ENCODE measurements at regions not wholly inside any gene's neighbourhood (a gene's known extent, or its start where the extent isn't known, plus 50 kb on each side); places are given as distances from the start of the nearest gene placed in this dataset.
A peak's percentile ranks its signal among the peaks of the same experiment; 100 is the strongest.
"Not testable (repeated sequence)": the region's sequence is repeated elsewhere in the genome, so short reads cannot be mapped to it uniquely, and the experiment has no call there.

DNA sequence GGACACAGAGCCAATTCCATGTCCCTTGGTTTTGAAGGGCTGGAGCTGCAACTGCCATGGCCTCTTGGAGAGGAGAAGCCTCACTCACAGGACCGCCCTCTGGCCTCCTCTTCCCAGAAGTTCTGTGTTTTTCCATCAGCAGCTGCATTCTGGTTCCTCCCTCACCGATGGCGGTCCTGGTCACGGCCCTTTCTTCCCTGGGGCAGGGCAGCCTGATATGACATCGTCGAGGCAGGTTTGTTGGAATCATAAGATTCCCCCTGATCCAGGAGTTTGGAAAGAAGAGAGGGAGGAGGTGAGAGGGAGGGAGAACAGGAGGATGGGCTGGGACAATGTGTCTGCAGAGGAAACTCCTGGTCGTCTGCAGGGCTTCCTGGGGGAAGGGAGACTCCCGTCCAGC lies 82.7 kb upstream of the PDZD8 start:
- DNase-seq = no peak

DNA sequence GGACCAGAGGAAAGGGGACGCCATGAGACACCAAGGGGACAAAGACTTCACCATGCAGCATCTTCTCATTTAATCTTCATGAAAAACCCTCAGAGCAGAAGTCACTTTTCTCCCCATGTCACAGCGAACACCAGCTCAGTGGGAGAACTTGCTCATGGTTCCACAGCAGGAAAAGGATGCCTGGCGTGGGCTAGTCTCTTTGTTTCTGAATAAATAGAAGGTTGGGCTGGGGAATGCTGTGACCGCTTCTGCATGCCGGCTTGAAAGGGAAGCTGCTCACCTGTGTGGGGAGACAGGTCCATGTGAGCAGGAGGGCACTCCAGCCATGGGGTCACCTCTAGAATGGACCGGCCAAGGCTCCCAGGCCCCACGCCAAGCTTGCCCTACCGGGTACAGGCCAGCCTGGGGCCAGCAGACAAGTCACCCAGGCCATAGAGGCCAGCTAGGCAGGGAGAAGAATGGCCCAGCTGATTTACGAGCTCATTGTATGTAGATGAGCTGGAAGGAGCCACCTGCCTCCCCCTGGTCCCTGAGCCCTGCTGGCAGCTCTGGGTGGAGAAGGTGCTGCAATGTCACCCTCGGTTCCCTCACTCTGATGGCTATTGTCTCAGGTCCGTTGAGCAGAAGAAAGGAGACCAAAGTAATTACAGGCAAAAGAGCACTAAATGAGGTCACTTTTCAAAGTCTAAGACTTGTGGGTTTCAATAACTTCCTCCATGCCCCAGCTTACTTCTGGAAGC lies 82.0 kb upstream of the PDZD8 start:
- DNase-seq = no peak

DNA sequence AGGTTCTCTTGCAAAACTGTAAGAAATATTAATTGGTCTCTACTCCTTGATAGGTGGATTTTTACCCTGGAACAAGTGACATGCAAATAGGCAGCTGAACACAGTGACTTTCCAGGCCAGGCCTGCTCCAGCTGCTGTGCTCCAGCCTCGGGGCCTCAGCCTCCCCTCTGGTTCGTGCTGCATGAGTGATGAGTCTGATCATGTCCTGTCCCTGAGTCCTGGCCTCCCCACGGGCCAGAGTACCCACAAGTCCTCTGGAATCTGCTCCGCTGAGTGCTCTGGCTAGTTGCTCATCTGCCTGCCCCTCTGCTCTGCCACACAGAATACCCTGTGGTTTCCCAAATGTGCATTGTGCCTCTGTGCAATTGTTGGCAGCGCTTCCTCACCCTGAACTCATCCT lies 80.1 kb upstream of the PDZD8 start:
- DNase-seq = no peak

DNA sequence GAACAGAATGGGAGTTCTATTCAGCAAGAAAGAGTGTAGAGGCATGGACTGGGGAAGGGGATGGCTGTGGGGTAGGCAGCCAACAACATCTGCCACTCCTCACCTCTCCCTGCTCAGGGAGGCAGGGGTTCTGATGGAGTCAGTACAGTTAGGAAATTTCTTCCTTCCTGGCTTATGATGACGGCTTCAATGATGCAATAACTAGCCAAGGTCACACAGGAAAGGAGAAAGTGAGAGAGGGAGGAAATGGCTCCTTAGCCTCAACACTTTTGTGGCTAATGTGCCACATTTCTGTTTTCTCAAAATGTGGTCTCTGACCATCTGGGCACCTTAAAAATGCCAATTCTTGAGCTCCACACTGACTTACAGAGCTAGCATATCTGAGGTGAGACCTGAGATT lies 79.3 kb upstream of the PDZD8 start:
- DNase-seq = no peak

DNA sequence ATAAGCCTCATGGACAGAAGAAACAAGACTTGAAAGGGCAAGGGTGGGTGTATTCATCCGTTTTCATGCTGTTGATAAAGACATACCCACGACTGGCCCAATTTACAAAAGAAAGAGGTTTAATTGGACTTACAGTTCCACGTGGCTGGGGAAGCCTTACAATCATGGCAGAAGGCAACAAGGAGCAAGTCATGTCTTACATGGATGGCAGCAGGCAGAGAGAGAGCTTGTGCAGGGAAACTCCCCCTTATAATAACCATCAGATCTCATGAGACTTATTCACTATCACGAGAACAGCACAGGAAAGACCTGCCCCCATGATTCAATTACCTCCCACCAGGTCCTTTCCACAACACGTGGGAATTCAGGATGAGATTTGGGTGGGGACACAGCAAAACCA lies 78.2 kb upstream of the PDZD8 start:
- not testable (repeated sequence) for DNase-seq

DNA sequence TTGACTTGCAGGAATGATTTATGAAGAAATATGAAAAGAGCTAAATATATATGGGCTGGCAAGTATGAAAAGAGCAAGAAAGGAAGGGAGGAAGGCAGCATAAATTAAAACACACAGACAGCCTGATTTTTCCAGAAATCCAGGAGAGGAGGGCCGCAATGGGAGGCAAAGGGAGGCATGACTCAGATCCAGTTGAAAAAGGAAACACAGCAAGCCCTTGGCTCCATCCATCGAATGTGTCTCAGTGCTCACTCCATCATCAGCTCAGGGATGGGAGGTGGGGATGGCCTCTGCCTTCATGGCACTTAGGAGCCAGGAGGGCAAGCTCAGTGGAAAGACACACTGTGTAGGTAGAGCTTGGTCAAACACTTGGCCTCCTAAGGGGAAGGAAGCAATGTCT lies 75.7 kb upstream of the PDZD8 start:
- DNase-seq = no peak

DNA sequence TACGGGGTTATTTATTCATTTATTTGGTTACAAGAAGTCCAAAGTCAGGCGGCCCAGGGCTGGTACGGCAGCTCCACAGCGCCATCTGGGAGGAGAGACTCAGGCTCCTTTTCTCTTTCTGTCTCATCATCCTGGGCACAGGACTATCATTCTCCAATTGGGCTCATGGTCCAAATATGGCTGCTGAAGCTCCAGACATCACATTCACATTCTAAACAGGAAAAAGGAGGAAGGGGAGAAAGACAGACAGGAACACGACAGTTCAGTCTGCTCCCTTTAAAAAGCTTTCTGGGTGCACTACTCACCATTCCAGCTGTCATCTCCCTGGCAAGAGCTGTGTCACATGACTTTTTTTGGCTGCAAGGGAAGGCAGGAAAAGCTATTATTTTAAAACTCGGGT lies 74.4 kb upstream of the PDZD8 start:
- no peak for DNase-seq

DNA sequence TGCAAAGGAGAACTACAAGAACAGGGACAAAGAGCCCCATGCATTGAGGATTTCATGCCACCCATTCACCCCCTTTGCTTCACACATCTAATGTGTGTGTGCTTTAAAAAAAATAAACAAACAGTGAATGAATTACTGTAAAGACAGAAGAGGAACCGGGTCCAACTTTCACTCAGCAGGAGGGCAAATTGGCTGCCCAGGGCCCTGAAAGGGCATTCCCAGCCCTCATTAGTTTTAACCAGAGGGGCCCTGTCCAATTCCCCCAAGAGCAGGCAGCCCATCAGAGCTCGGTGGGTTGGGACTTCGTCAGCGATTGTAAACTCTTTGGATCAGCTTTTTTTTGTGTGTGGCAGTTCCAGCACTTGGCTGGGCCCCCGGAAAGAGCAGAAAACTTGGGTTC lies 73.6 kb upstream of the PDZD8 start:
- DNase-seq = peak in 9 of 51 donors; percentile 2 to 41 (median 11)

DNA sequence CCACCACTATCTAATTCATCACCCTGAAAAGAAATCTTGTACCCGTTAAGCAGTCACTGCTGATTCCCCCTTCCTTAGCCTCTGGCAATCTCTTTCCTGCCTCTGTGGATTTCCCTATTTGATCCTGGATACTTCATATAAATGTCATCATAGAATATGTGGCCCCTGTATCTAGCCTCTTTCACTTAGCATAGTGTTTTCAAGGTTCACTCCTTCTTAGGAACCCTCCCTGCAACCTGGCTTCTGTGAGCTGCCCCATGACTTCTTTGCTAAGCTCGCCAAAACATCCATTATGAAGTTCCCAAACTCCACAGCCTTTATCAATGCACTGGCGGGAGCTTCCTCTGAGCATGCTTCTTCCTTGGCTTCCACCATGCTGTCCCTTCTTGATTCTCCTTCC lies 70.8 kb upstream of the PDZD8 start:
- no peak for DNase-seq

DNA sequence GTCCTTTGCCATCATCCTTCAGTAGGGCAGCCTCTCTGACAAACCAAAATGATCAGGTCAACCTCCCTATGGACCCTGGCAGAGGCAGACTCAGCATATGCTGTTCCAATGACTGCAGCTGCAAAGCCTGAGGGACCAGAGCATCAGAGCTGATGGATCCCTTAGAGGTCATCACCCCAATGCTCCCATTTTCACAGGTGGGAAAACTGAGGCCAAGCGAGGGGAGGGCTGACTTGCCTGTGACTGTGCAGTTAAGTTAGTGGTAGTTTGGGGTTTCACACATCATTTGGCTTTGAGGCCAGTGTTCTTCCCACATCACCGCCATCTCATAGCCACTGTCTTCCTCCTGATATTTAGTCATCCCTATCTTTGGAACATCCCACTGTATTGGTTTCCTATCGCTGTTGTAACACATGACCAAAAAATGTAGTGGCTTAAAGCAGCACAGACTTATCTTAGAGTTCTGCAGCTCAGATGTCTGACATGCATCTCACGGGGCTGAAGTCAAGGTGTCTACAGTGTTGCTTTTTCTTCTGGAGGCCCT lies 69.3 kb upstream of the PDZD8 start:
- no peak for DNase-seq

DNA sequence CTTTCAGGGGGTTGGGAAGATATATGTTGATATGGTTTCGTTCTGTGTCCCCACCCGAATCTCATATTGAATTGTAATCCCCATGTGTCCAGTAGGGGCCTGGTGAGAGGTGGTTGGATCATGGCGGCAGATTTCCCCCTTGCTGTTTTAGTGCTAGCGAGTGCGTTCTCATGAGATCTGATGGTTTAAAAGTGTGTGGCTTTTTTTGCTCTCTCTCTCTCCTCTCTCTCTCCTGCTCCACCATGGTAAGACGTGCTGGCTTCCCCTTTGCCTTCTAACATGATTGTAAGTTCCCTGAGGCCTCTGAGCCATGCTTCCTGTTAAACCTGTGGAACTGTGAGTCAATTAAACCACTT lies 68.4 kb upstream of the PDZD8 start:
- no peak for DNase-seq

DNA sequence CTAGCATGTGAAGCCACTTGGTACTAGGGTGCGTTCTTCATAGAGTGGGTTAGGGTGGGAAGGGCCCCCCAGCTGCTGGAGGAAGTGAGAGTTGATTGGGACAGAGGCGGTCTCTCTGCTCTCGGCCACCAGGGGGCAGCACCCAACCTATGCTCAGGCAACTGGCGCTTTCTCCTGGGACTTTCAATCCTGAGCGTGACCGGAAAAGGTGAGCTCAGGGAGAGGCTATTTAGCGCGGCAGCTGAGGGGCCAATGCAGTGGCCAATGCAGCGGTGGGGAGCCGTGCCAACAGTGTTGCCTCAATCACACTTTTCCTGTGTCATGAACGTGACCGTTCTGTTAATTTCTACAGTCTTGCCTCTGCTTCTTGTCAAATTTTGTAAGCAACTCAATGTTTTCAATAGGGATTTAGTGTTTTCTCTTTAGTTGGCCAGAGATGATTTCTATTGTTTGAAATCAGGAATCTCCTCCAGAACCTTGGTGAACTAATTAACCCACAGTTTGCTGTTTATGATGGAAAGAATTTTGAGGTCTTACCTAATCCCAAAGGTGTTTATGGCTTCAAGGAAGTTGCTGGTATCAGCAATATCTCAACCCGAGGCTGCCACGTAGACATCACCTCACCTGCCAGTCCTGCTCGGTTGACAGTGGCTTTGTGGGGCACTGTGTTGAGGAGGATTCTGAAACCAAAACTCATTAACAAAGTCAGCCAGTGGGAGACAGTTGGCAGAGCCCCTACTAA lies 67.9 kb upstream of the PDZD8 start:
- DNase-seq = peak in 46 of 51 donors; percentile 2 to 79 (median 38)

DNA sequence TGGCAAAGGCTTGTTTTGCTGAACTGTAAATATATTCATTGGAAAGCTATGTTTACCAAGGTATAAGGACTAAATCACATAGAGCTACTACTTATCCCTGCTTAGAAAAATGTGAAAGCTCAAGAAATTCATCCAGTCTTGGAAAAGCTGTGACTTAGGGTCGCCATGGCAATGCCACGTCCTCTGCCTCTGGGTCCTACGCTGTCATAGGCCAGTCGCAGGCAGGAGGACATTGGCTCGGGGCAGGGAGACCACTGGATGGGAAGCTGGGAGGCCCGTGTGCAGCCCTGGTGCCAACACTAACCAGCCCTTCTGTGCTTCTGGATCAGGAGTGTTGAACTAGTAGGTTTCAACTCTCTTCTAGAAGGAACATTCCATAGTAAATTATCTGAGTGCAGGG lies 67.3 kb upstream of the PDZD8 start:
- peak in 1 of 51 donors; percentile 5 for DNase-seq

DNA sequence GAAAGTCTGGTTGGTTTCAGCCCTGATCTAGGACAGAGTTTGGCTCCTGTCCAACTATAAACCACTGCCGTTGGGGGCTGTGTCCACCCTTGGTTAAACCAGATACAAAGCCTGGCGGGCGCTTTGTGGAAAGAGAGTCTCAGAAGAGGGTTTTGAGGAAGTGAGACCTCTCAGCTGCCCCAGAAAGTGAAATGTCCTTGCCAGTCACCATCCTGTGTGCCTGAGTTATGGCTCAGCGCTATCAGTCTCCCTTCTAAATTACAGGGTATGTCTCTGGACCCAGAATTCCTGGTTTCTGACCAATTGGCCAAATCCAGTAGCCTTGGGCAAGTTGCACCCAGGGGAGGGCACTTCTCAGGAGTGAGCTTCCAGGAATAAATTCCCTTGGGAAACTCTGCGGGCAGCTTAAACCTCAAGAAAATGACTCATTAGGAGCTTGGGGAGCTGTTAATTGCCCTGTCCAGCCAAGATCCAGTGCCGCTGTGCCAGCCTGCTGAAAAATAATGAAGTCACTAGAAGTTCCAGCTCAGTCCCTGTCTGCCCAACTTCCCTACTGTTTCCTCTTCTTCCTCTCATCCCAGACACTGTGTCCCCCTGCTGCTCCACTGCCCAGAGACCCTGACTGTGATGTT lies 66.7 kb upstream of the PDZD8 start:
- peak in 9 of 51 donors; percentile 1 to 42 (median 18) for DNase-seq

DNA sequence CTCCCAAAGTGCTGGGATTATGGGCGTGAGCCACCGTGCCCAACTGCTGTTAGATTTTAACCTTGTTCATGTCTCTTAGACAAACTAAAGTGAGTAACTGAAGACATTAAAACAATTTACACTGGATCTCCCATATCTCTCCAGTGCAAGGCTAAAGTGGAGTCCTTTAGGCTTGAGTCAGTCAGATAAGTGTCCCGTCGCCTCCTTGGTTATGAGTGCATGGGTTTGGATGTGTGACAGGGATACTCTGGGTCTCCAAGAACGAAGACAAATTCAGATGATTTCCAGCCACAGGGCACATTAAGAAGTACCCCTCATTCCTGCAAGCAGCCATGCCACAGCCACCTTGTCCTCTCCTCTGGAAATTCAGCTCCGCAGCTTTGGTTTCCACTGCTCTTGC lies 66.1 kb upstream of the PDZD8 start:
- no peak for DNase-seq

DNA sequence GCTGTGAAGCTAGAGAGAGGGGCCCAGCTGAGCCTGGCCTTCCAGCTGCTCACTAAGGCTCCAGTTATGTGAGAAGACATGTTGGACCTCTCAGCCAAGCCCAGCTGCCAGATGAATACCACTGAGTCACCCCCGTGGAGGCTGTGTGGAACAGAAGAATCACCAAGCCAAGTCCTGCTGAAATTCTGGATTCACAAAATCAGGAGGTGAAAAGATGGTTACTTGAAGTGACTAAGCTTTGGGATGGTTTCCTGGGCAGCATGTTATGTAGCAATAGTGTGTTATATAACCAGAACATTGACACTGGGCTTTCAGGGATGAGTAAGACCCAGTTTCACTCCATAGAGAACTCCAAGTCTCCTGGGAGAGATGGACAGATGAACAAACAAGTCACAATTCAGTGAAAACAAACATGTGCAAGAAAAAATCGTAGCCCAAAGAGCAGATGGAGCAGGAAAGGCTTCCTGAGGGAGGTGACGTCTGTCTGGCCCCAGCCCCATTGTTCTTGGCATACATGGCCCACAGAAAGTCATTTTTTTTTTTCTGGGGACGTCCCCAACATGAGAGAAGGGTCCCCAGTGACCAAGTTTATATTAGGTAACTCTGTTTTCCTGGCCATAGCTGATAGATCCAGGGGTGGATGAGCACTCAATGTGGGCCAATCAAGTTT lies 64.1 kb upstream of the PDZD8 start:
- DNase-seq = peak in 8 of 51 donors; percentile 2 to 61 (median 10)

DNA sequence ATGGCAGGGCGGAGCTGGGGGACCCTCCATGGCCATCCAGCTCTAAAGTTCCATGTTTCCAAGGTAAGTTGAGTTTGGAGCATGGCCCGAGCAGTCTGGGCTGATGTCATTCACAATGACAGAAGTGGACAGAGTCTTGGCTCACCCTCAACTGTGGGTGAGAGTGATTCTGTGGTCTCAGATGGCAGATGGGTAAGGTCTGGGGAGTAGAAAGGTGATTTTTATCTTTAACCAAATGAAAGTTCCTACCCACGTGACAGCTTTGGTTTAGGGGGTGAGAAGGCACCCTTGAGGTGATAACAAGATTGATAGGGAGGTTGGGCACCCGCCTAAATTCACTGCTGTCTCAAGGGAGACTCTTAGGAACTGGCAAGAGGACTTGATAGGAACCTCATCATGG lies 57.6 kb upstream of the PDZD8 start:
- DNase-seq = no peak

DNA sequence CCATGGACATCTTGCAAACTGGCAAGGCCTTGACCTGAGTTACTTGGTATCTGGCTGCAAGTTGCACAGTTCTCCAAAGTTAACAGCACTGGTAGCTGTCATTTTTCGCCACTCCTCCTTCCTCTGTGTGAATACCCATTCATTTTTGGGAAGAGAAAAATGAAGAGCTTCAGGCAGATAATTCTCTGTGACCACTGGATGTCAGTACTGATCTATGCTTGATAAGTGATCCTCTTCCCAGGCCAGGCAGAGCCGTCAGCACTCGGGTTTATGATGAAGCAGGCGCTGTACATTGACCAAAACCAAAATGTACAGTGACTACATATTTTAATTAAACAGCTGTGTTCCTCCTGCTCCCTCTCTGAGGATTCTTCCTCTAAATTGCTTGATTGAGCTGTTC lies 55.9 kb upstream of the PDZD8 start:
- no peak for DNase-seq

DNA sequence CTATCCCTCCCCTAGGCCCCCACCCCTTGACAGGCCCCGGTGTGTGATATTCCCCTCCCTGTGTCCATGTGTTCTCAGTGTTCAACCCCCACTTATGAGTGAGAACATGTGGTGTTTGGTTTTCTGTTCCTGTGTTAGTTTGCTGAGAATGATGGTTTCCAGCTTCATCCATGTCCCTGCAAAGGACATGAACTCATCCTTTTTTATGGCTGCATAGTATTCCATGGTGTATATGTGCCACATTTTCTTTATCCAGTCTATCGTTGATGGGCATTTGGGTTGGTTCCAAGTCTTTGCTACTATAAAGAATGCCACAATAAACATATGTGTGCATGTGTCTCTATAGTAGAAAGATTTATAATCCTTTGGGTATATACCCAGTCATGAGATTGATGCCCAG lies 55.3 kb upstream of the PDZD8 start:
- DNase-seq = not testable (repeated sequence)

DNA sequence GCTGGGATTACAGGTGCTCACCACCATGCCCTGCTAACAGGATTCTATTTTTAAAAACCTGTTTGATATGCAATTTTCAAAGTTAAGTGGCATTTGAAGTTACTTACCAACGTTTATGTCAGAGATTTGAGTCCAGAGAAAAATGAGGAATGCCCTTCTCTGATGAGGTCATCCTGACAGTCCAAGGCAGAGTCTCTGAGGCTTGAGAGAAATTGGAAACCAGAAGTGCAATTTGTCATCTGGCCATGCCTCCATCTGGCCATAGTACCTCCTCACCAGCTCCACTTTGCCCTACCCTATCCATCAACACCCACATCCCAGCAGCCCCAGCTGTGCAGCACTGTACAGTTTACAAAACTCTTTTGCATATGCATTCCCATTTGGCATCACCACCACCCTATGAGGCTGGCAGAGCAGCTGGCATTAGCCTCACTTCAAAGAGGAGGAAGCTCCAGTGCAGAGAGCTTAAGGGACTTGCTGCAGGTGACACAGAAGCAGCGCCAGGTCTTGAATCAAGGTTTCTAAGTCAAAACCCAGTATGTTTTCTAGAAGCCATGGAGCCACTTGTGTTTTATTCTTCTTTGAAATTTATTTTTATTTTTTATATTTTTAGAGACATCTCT lies 54.5 kb upstream of the PDZD8 start:
- no peak for DNase-seq

DNA sequence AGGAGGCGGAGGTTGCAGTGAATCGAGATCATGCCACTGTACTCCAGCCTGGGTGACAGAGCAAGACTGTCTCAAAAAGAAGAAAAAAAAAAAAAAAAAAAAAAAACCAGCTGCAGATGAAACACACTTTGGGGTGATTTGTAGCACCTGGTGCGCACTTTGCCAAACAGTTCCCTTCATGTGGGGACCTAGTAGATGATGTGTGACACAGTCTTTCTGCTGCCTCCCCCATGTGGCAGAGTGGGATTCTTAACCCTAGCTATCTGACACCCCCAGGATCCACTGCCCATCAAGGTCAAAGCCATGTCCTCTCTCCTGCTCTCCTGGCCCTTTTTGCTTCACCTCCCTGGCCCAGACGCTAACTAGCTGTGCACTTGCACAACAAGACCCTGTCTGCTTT lies 52.1 kb upstream of the PDZD8 start:
- DNase-seq = no peak

Data from hypothalamus (tissue), 51 donors.